Ishikawa (cell line): ENCODE measurements at regions not wholly inside any gene's neighbourhood (a gene's known extent, or its start where the extent isn't known, plus 50 kb on each side); places are given as distances from the start of the nearest gene placed in this dataset.

Experiments used
- CEBPB ChIP-seq: IDR thresholded peaks from 2 replicates; pipeline ENCODE4 v1.6.1; 2012
- EGR1 ChIP-seq: IDR thresholded peaks from 2 replicates; pipeline ENCODE4 v1.6.1; 2012
- EP300 ChIP-seq: IDR thresholded peaks from 2 replicates; pipeline ENCODE4 v1.6.1; 2012; ENCODE audit warnings: borderline replicate concordance
- RAD21 ChIP-seq: IDR thresholded peaks from 2 replicates; pipeline ENCODE4 v1.6.1; 2012; ENCODE audit warnings: low read depth
- TAF1 ChIP-seq: IDR thresholded peaks from 2 replicates; pipeline ENCODE4 v1.6.1; 2012; ENCODE audit warnings: low read depth, mild to moderate bottlenecking
- YY1 ChIP-seq: IDR thresholded peaks from 2 replicates; pipeline ENCODE4 v1.6.1; 2012; ENCODE audit warnings: low read depth

- no peak for TF ChIP-seq CEBPB
- TF ChIP-seq RAD21: no peak
- TF ChIP-seq YY1: no peak
- TF ChIP-seq EGR1: no peak
- no peak for TF ChIP-seq TAF1
- no peak for TF ChIP-seq EP300
These were observed 60.8 kb upstream of the SSTR4 start for GRCh38 chr20:22974354-22974753.
